ENCODE measurements at regions not wholly inside any gene's neighbourhood (a gene's known extent, or its start where the extent isn't known, plus 50 kb on each side); places are given as distances from the start of the nearest gene placed in this dataset.
"Not testable (repeated sequence)": the region's sequence is repeated elsewhere in the genome, so short reads cannot be mapped to it uniquely, and the experiment has no call there.

GRCh38 chr7:126179916-126180315, 1072.8 kb downstream of the GRM8 start:
- intact Hi-C loops (cut with DNase I), result no loop called here
- DNase-seq, result no peak

GRCh38 chr7:126178865-126179264, 1073.9 kb downstream of the GRM8 start:
- intact Hi-C loops (cut with DNase I), result no loop called here
- DNase-seq, result no peak

GRCh38 chr7:126177782-126178181, 1075.0 kb downstream of the GRM8 start:
- intact Hi-C loops (cut with DNase I), result no loop called here
- no peak for DNase-seq

GRCh38 chr7:126166645-126167044, 1086.1 kb downstream of the GRM8 start:
- DNase-seq, result no peak
- intact Hi-C loops (cut with DNase I), result no loop called here

- no peak for DNase-seq
- intact Hi-C loops (cut with DNase I), result no loop called here
Observed at GRCh38 chr7:126163647-126164046, 1089.1 kb downstream of the GRM8 start.

GRCh38 chr7:126157391-126157790, 1095.3 kb downstream of the GRM8 start:
- no peak for DNase-seq
- intact Hi-C loops (cut with DNase I), result no loop called here

- intact Hi-C loops (cut with DNase I), result no loop called here
- DNase-seq, result no peak
Observed at GRCh38 chr7:126150278-126150958, 1102.3 kb downstream of the GRM8 start.

- intact Hi-C loops (cut with DNase I), result no loop called here
- no peak for DNase-seq
Observed at GRCh38 chr7:126140858-126141466, 1111.8 kb downstream of the GRM8 start.

- no peak for DNase-seq
- intact Hi-C loops (cut with DNase I), result no loop called here
Observed at GRCh38 chr7:126119981-126120380, 1132.8 kb downstream of the GRM8 start.

- no peak for DNase-seq
- intact Hi-C loops (cut with DNase I), result no loop called here
Observed at GRCh38 chr7:126103582-126103981, 1149.2 kb downstream of the GRM8 start.

- intact Hi-C loops (cut with DNase I), result no loop called here
Observed at GRCh38 chr7:126083014-126083413, 1153.4 kb upstream of the POT1 start.

GRCh38 chr7:126079581-126079980, 1150.0 kb upstream of the POT1 start:
- DNase-seq, result no peak
- intact Hi-C loops (cut with DNase I), result no loop called here

More at GRCh38 chr7:126083014-126083413, 1153.4 kb upstream of the POT1 start:
- no peak for DNase-seq

- DNase-seq, result no peak
- intact Hi-C loops (cut with DNase I), result no loop called here
Observed at GRCh38 chr7:126079151-126079550, 1149.5 kb upstream of the POT1 start.

GRCh38 chr7:126065766-126066165, 1136.1 kb upstream of the POT1 start:
- intact Hi-C loops (cut with DNase I), result no loop called here
- no peak for DNase-seq

GRCh38 chr7:126057979-126058378, 1128.4 kb upstream of the POT1 start:
- intact Hi-C loops (cut with DNase I), result no loop called here
- no peak for DNase-seq

- DNase-seq; intact Hi-C loops (cut with DNase I): not testable (repeated sequence)
Observed at GRCh38 chr7:126056613-126057012, 1127.0 kb upstream of the POT1 start.

- no peak for DNase-seq
- intact Hi-C loops (cut with DNase I), result no loop called here
Observed at GRCh38 chr7:126052229-126052628, 1122.6 kb upstream of the POT1 start.

- DNase-seq, result no peak
- intact Hi-C loops (cut with DNase I), result no loop called here
Observed at GRCh38 chr7:126044662-126045061, 1115.0 kb upstream of the POT1 start.

- peak in 1 of 10 donors; percentile 46 for DNase-seq
- intact Hi-C loops (cut with DNase I), result no loop called here
Observed at GRCh38 chr7:126041472-126041871, 1111.8 kb upstream of the POT1 start.

- intact Hi-C loops (cut with DNase I), result no loop called here
- peak in 3 of 10 donors; percentile 65 to 77 (median 69) for DNase-seq
Observed at GRCh38 chr7:126040114-126041045, 1110.8 kb upstream of the POT1 start.

GRCh38 chr7:126026421-126027088, 1096.9 kb upstream of the POT1 start:
- intact Hi-C loops (cut with DNase I), result no loop called here
- DNase-seq, result no peak
